ENCODE measurements at regions not wholly inside any gene's neighbourhood (a gene's known extent, or its start where the extent isn't known, plus 50 kb on each side); places are given as distances from the start of the nearest gene placed in this dataset.

GRCh38 chr3:74315291-74315690, 299.2 kb downstream of the CNTN3 start:
- no peaks in the 10 kb centered on the region for H3K79me2 ChIP-seq (ENCODE audit: control insufficient read depth, insufficient read depth, low read length)
- TF ChIP-seq EZH2 (IDR thresholded peaks at IDR 0.05; ENCODE audit: low read length) (no peak), CTCF (optimal IDR thresholded peaks at IDR 0.05 in 1 of 3, IDR thresholded peaks at IDR 0.05 in 1 of 3, conservative IDR thresholded peaks at IDR 0.05 in 1 of 3; ENCODE audit: extremely low read depth in 1 of 3, insufficient read depth in 2 of 3, low read length in 3 of 3) (no peak)
- H3K9me1 ChIP-seq (ENCODE audit: control insufficient read depth, extremely low read depth, insufficient read depth, low read length), result no peaks in the 10 kb centered on the region
- DNase-seq (ENCODE audit: low read depth, low spot score) (no peak), FAIRE-seq (no peak)
- no peaks in the 10 kb centered on the region for H3K9me3 ChIP-seq (ENCODE audit: control insufficient read depth, low read depth, low read length)
- no peak overlapping the region for H3K9ac ChIP-seq (ENCODE audit: control insufficient read depth, extremely low read depth, insufficient read depth, low read length)
- H2AFZ ChIP-seq (ENCODE audit: control insufficient read depth, low read length), result no peak overlapping the region
- H3K4me1 ChIP-seq (ENCODE audit: control insufficient read depth, extremely low read depth, insufficient read depth, low read length), result no peaks in the 10 kb centered on the region
- no peaks in the 10 kb centered on the region for H3K27me3 ChIP-seq (ENCODE audit: control insufficient read depth, extremely low read depth, insufficient read depth, low read length)
- dilution Hi-C loops (cut with MboI; ENCODE audit: extremely low pct_ligation_motif_present, low sequenced_read_pairs), result no loop called here
- H3K4me3 ChIP-seq (ENCODE audit: control insufficient read depth in 2 of 3, extremely low read depth in 1 of 3, insufficient read depth in 2 of 3, low read depth in 1 of 3, low read length in 3 of 3), result no peak overlapping the region
- H4K20me1 ChIP-seq (ENCODE audit: control insufficient read depth, extremely low read depth, insufficient read depth, low read length), result no peaks in the 10 kb centered on the region
- no peaks in the 10 kb centered on the region for H3K36me3 ChIP-seq (ENCODE audit: control insufficient read depth in 2 of 2, extremely low read depth in 1 of 2, insufficient read depth in 2 of 2, low read length in 2 of 2)
- H3K4me2 ChIP-seq (ENCODE audit: control insufficient read depth, extremely low read depth, insufficient read depth, low read depth, low read length), result no peak overlapping the region
- H3K27ac ChIP-seq (ENCODE audit: control insufficient read depth, insufficient read depth, low read length), result no peak overlapping the region

- H4K20me1 ChIP-seq (ENCODE audit: control insufficient read depth, extremely low read depth, insufficient read depth, low read length), result no peaks in the 10 kb centered on the region
- no peaks in the 10 kb centered on the region for H3K9me1 ChIP-seq (ENCODE audit: control insufficient read depth, extremely low read depth, insufficient read depth, low read length)
- no peak overlapping the region for H3K4me3 ChIP-seq (ENCODE audit: control insufficient read depth in 2 of 3, extremely low read depth in 1 of 3, insufficient read depth in 2 of 3, low read depth in 1 of 3, low read length in 3 of 3)
- no peaks in the 10 kb centered on the region for H3K4me1 ChIP-seq (ENCODE audit: control insufficient read depth, extremely low read depth, insufficient read depth, low read length)
- no peak for DNase-seq (ENCODE audit: low read depth, low spot score)
- no peak overlapping the region for H3K27ac ChIP-seq (ENCODE audit: control insufficient read depth, insufficient read depth, low read length)
- no peak overlapping the region for H3K4me2 ChIP-seq (ENCODE audit: control insufficient read depth, extremely low read depth, insufficient read depth, low read depth, low read length)
- H3K36me3 ChIP-seq (ENCODE audit: control insufficient read depth in 2 of 2, extremely low read depth in 1 of 2, insufficient read depth in 2 of 2, low read length in 2 of 2), result no peaks in the 10 kb centered on the region
- dilution Hi-C loops (cut with MboI; ENCODE audit: extremely low pct_ligation_motif_present, low sequenced_read_pairs), result no loop called here
- no peaks in the 10 kb centered on the region for H3K79me2 ChIP-seq (ENCODE audit: control insufficient read depth, insufficient read depth, low read length)
- TF ChIP-seq CTCF (optimal IDR thresholded peaks at IDR 0.05 in 1 of 3, IDR thresholded peaks at IDR 0.05 in 1 of 3, conservative IDR thresholded peaks at IDR 0.05 in 1 of 3; ENCODE audit: extremely low read depth in 1 of 3, insufficient read depth in 2 of 3, low read length in 3 of 3) (no peak), EZH2 (IDR thresholded peaks at IDR 0.05; ENCODE audit: low read length) (no peak)
- H3K9ac ChIP-seq (ENCODE audit: control insufficient read depth, extremely low read depth, insufficient read depth, low read length), result no peak overlapping the region
- H2AFZ ChIP-seq (ENCODE audit: control insufficient read depth, low read length), result no peak overlapping the region
- no peaks in the 10 kb centered on the region for H3K27me3 ChIP-seq (ENCODE audit: control insufficient read depth, extremely low read depth, insufficient read depth, low read length)
- no peak for FAIRE-seq
- H3K9me3 ChIP-seq (ENCODE audit: control insufficient read depth, low read depth, low read length), result no peaks in the 10 kb centered on the region
Measured at GRCh38 chr3:74314696-74315095, 299.8 kb downstream of the CNTN3 start.
